Suprapubic skin (tissue), 4 donors: ENCODE measurements at regions not wholly inside any gene's neighbourhood (a gene's known extent, or its start where the extent isn't known, plus 50 kb on each side); places are given as distances from the start of the nearest gene placed in this dataset.

Source experiments
- POLR2A ChIP-seq, 2 donors: fragments of 450-650 bp; IDR thresholded peaks; one replicate each; pipeline ENCODE4 v1.6.1; 2017; ENCODE audit warnings: antibody characterized with exemption in 2 of 2, mild to moderate bottlenecking in 2 of 2, moderate library complexity in 2 of 2
- POLR2AphosphoS5 ChIP-seq, 3 donors: sonication (generic); formaldehyde crosslinking; IDR thresholded peaks; one replicate each; pipeline ENCODE4 v1.6.1; 2017; ENCODE audit warnings: antibody characterized with exemption in 3 of 3
- TF ChIP-seq, protein P1 (sequence below), 2 donors: fragments of 200-600 bp in 1 of 2; fragments of 450-650 bp in 1 of 2; sonication (generic) in 1 of 2; IDR thresholded peaks; one replicate each; pipeline ENCODE4 v1.5.1; 2016 to 2019; ENCODE audit warnings: antibody characterized with exemption in 2 of 2, mild to moderate bottlenecking in 1 of 2, moderate library complexity in 1 of 2

- TF ChIP-seq, protein P1, sequence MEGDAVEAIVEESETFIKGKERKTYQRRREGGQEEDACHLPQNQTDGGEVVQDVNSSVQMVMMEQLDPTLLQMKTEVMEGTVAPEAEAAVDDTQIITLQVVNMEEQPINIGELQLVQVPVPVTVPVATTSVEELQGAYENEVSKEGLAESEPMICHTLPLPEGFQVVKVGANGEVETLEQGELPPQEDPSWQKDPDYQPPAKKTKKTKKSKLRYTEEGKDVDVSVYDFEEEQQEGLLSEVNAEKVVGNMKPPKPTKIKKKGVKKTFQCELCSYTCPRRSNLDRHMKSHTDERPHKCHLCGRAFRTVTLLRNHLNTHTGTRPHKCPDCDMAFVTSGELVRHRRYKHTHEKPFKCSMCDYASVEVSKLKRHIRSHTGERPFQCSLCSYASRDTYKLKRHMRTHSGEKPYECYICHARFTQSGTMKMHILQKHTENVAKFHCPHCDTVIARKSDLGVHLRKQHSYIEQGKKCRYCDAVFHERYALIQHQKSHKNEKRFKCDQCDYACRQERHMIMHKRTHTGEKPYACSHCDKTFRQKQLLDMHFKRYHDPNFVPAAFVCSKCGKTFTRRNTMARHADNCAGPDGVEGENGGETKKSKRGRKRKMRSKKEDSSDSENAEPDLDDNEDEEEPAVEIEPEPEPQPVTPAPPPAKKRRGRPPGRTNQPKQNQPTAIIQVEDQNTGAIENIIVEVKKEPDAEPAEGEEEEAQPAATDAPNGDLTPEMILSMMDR (IDR thresholded peaks at IDR 0.05), result no peak
- TF ChIP-seq POLR2A (IDR thresholded peaks at IDR 0.05), result no peak
- no peak for TF ChIP-seq POLR2AphosphoS5 (IDR thresholded peaks at IDR 0.05)
These were observed 299.1 kb upstream of the GALNT5 start for GRCh38 chr2:156958374-156958773.
